ENCODE measurements at regions not wholly inside any gene's neighbourhood (a gene's known extent, or its start where the extent isn't known, plus 50 kb on each side); places are given as distances from the start of the nearest gene placed in this dataset.

- DNase-seq, result no peak
- Histone ChIP-seq H3K27me3 (no peaks in the 10 kb centered on the region), H3K27ac (no peak overlapping the region), H3K9ac (ENCODE audit: low read depth in 2 of 2, low read length in 2 of 2) (no peak overlapping the region), H3K4me3 (no peak overlapping the region), H3K9me3 (no peaks in the 10 kb centered on the region), H3K4me1 (no peaks in the 10 kb centered on the region), H3K36me3 (no peaks in the 10 kb centered on the region)
- intact Hi-C loops (cut with DNase I), result no loop called here
- TF ChIP-seq CTCF (IDR thresholded peaks at IDR 0.05), result no peak
Observed at GRCh38 chr15:37751401-37751800, 183.0 kb upstream of the TMCO5A start.

GRCh38 chr15:37756407-37756806 is 178.0 kb upstream of the TMCO5A start:
- intact Hi-C loops (cut with DNase I), result no loop called here
- no peak for TF ChIP-seq CTCF (IDR thresholded peaks at IDR 0.05)

GRCh38 chr15:37758412-37758811 is 176.0 kb upstream of the TMCO5A start:
- intact Hi-C loops (cut with DNase I), result no loop called here
- Histone ChIP-seq H3K27ac (no peak overlapping the region), H3K9ac (ENCODE audit: low read depth in 2 of 2, low read length in 2 of 2) (no peak overlapping the region)

More at GRCh38 chr15:37756407-37756806, 178.0 kb upstream of the TMCO5A start:
- H3K27me3 ChIP-seq, result no peaks in the 10 kb centered on the region
- no peaks in the 10 kb centered on the region for H3K4me1 ChIP-seq
- no peaks in the 10 kb centered on the region for H3K36me3 ChIP-seq
- no peak overlapping the region for H3K4me3 ChIP-seq
- no peak for DNase-seq
- H3K9ac ChIP-seq (ENCODE audit: low read depth in 2 of 2, low read length in 2 of 2), result no peak overlapping the region
- H3K9me3 ChIP-seq, result no peaks in the 10 kb centered on the region
- H3K27ac ChIP-seq, result no peak overlapping the region

GRCh38 chr15:37764733-37765191 is 169.7 kb upstream of the TMCO5A start:
- Histone ChIP-seq H3K4me3 (no peak overlapping the region), H3K27ac (no peak overlapping the region)
- TF ChIP-seq CTCF (IDR thresholded peaks at IDR 0.05), result peak; percentile 41

More at GRCh38 chr15:37758412-37758811, 176.0 kb upstream of the TMCO5A start:
- H3K27me3 ChIP-seq, result no peaks in the 10 kb centered on the region
- peak; percentile 55 for DNase-seq
- no peaks in the 10 kb centered on the region for H3K9me3 ChIP-seq
- H3K4me1 ChIP-seq, result no peaks in the 10 kb centered on the region
- no peaks in the 10 kb centered on the region for H3K36me3 ChIP-seq
- TF ChIP-seq CTCF (IDR thresholded peaks at IDR 0.05), result no peak
- H3K4me3 ChIP-seq, result no peak overlapping the region

GRCh38 chr15:37765786-37766185 is 168.7 kb upstream of the TMCO5A start:
- Histone ChIP-seq H3K9me3 (no peaks in the 10 kb centered on the region), H3K27me3 (no peaks in the 10 kb centered on the region), H3K4me3 (no peak overlapping the region), H3K9ac (ENCODE audit: low read depth in 2 of 2, low read length in 2 of 2) (no peak overlapping the region), H3K4me1 (no peaks in the 10 kb centered on the region), H3K36me3 (no peaks in the 10 kb centered on the region), H3K27ac (no peak overlapping the region)
- peak; percentile 29 for DNase-seq
- intact Hi-C loops (cut with DNase I), result loop anchor here (10.0 kb wide), 1 partner anchor 119 kb away; no protein-coding TSS in a partner anchor
- no peak for TF ChIP-seq CTCF (IDR thresholded peaks at IDR 0.05)

More at GRCh38 chr15:37764733-37765191, 169.7 kb upstream of the TMCO5A start:
- DNase-seq, result peak; percentile 38
- Histone ChIP-seq H3K9ac (ENCODE audit: low read depth in 2 of 2, low read length in 2 of 2) (no peak overlapping the region), H3K4me1 (no peaks in the 10 kb centered on the region), H3K27me3 (no peaks in the 10 kb centered on the region), H3K36me3 (no peaks in the 10 kb centered on the region), H3K9me3 (no peaks in the 10 kb centered on the region)
- intact Hi-C loops (cut with DNase I), result loop anchor here (10.0 kb wide), 1 partner anchor 120 kb away; no protein-coding TSS in a partner anchor
